MM.1S (cell line): ENCODE measurements at regions not wholly inside any gene's neighbourhood (a gene's known extent, or its start where the extent isn't known, plus 50 kb on each side); places are given as distances from the start of the nearest gene placed in this dataset.

Source experiments
- EZH2 ChIP-seq: fragments of 300-600 bp; sonication (generic); optimal IDR thresholded peaks from 2 replicates; pipeline ENCODE3; 2017; ENCODE audit warnings: low read depth, mild to moderate bottlenecking, antibody characterized with exemption, low read length, mixed read lengths
- EZH2phosphoT487 ChIP-seq: fragments of 300-600 bp; sonication (generic); IDR thresholded peaks from 2 replicates; pipeline ENCODE4 v1.6.1; 2018; ENCODE audit warnings: antibody characterized with exemption, low read length
- TF ChIP-seq, protein P1 (sequence below): fragments of 300-600 bp; sonication (generic); IDR thresholded peaks from 2 replicates; pipeline ENCODE4 v1.5.1; 2016; ENCODE audit warnings: antibody characterized with exemption, low read length, mixed read lengths

DNA sequence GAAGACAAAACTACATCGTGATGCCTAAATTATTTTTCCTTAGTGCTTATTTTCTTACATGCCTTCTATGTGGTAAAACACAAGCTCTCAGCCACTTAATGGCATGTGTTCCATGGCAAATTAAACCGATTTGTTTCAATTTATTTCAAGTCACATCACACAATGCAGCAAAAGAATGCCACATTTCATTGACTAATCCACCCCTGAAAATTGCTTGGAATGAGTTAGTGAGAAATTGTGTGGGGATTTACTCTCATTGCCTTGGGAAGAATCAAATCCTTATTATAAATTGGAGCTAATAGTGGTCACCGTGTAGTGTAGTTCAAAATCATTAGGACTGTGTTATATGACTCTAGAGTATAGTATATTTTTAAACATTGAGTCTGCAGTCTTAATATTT, 485.5 kb upstream of the KLHL1 start:
- TF ChIP-seq, protein P1, sequence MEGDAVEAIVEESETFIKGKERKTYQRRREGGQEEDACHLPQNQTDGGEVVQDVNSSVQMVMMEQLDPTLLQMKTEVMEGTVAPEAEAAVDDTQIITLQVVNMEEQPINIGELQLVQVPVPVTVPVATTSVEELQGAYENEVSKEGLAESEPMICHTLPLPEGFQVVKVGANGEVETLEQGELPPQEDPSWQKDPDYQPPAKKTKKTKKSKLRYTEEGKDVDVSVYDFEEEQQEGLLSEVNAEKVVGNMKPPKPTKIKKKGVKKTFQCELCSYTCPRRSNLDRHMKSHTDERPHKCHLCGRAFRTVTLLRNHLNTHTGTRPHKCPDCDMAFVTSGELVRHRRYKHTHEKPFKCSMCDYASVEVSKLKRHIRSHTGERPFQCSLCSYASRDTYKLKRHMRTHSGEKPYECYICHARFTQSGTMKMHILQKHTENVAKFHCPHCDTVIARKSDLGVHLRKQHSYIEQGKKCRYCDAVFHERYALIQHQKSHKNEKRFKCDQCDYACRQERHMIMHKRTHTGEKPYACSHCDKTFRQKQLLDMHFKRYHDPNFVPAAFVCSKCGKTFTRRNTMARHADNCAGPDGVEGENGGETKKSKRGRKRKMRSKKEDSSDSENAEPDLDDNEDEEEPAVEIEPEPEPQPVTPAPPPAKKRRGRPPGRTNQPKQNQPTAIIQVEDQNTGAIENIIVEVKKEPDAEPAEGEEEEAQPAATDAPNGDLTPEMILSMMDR, result no peak
- TF ChIP-seq EZH2 (no peak), EZH2phosphoT487 (no peak)
